ENCODE measurements at regions not wholly inside any gene's neighbourhood (a gene's known extent, or its start where the extent isn't known, plus 50 kb on each side); places are given as distances from the start of the nearest gene placed in this dataset.
"Not testable (repeated sequence)": the region's sequence is repeated elsewhere in the genome, so short reads cannot be mapped to it uniquely, and the experiment has no call there.

DNA sequence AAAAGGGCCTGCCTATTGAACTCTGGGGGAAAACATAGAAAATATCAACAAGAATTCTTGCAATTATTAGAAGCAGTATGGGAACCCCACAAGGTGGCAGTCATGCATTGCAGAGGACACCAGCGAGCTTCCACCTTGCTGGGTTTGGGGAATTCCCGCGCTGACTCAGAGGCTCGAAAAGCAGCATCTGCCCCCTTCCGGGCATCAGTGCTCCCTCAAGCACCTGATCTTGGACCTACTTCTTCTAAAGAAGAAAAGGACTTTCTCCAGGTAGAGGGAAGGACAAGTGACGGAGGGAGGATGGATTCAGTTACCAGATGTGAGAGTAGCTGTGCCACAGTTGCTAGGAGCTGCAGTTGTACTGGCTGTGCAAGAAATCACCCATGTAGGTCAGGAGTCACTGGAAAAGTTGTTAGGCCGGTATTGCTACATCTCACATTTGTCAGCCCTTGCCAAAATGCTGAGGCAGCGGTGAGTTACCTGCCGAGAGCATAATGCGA, 415.7 kb downstream of the DIRAS2 start:
- intact Hi-C loops (cut with DNase I; ENCODE audit: low total_unique reads); H3K4me3 ChIP-seq; H3K4me1 ChIP-seq; H3K27ac ChIP-seq; H3K36me3 ChIP-seq (ENCODE audit: low read depth, missing control alignments); H3K27me3 ChIP-seq; H3K9me3 ChIP-seq: not testable (repeated sequence)
- peak; percentile 67 for DNase-seq
- 40 to 53% methylated on average over 10 of the region's 10 CpGs for WGBS, 2 donors
- TF ChIP-seq, protein P1, sequence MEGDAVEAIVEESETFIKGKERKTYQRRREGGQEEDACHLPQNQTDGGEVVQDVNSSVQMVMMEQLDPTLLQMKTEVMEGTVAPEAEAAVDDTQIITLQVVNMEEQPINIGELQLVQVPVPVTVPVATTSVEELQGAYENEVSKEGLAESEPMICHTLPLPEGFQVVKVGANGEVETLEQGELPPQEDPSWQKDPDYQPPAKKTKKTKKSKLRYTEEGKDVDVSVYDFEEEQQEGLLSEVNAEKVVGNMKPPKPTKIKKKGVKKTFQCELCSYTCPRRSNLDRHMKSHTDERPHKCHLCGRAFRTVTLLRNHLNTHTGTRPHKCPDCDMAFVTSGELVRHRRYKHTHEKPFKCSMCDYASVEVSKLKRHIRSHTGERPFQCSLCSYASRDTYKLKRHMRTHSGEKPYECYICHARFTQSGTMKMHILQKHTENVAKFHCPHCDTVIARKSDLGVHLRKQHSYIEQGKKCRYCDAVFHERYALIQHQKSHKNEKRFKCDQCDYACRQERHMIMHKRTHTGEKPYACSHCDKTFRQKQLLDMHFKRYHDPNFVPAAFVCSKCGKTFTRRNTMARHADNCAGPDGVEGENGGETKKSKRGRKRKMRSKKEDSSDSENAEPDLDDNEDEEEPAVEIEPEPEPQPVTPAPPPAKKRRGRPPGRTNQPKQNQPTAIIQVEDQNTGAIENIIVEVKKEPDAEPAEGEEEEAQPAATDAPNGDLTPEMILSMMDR (IDR thresholded peaks at IDR 0.05) = peak; percentile 51 to 72 (median 54)

DNA sequence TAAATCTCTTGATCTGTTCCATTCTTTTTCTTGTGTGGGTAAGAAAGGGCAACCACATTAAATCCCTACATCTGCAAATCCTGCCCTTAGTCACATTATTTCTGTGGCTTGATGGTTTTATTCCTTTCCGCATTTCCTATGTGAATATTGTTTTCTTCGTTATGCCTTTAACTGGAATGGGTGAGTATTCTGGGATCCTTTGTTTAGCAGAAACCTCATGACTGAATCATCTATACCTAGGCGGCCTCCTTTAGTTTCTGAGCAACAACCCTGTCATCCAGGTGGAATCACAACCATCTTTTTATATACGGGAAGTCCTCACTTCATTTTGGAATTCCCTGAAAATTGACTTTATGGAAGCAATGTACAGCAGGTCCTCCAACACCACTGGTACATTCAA, 409.5 kb downstream of the DIRAS2 start:
- 90 to 92% methylated on average over 4 of the region's 4 CpGs for WGBS, 2 donors
- H3K4me3 ChIP-seq; H3K27ac ChIP-seq; H3K36me3 ChIP-seq (ENCODE audit: low read depth, missing control alignments); intact Hi-C loops (cut with DNase I; ENCODE audit: low total_unique reads); H3K27me3 ChIP-seq; DNase-seq; H3K4me1 ChIP-seq; H3K9me3 ChIP-seq: not testable (repeated sequence)

DNA sequence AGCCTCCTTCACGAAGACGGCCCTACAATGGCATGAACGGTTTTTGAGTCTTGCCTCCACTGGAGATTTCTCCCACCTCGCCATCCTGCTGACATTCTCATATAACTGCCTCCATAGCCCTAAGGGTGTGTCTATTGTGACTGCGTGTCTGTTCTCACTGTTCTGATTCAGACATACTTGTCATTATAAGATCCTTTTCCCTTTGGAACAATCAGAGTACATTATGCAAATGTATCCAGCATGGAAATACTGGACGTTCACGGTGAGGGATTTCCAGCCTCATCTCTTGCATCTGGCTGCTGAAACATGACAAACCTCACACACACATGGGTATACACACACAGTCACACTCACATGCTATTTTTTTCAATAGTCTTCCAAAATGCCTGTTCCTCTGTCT, 402.1 kb downstream of the DIRAS2 start:
- WGBS, 2 donors = 81% methylated on average over 7 of the region's 7 CpGs
- TF ChIP-seq POLR2A (IDR thresholded peaks at IDR 0.05) = no peak
- TF ChIP-seq, protein P1 (IDR thresholded peaks at IDR 0.05) = no peak
- DNase-seq = no peak
- H3K36me3 ChIP-seq (ENCODE audit: low read depth, missing control alignments) = no peaks in the 10 kb centered on the region
- H3K4me1 ChIP-seq = no peaks in the 10 kb centered on the region
- H3K9me3 ChIP-seq = no peaks in the 10 kb centered on the region
- no peak overlapping the region for H3K4me3 ChIP-seq
- intact Hi-C loops (cut with DNase I; ENCODE audit: low total_unique reads) = no loop called here
- H3K27me3 ChIP-seq = no peaks in the 10 kb centered on the region
- H3K27ac ChIP-seq = no peak overlapping the region

DNA sequence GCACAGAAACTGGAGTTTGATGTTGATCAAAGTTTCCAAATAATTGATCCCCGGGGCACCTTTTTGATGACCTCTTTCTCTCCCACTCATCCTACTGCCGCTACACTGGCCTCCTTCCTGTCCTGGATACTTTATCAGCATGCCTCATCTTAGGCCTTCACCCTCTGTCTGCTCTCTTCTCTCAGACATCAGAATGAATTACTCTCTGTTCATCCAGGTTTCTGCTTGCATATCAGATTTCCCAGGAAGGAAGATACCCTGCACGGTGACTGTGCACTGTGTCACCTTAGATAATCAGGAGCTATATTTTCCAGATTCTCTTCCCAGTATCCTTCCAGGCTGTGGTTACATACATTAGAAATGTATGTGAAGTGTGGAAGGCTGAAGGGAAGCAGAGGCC, 397.0 kb downstream of the DIRAS2 start:
- intact Hi-C loops (cut with DNase I; ENCODE audit: low total_unique reads) = no loop called here
- no peaks in the 10 kb centered on the region for H3K4me1 ChIP-seq
- 44 to 67% methylated on average over 3 of the region's 3 CpGs for WGBS, 2 donors

DNA sequence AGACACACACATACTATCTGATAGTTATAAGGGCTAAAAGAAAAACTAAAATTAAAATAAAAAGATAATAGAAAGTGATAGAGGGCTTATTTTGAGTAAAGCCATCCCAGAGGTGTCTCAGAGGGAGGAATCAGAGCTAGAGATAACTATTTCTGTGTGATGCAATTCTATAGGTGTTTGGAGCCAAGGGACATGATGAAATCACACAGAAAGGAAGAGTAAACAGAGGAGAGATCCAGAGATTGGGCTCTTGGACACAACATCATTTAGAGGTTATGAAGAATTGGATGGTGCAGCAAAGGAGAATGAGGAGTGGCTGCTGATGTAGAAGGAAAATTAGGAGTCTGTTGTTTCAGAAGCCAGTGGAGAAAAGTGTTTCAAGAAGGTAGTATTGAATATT, 393.5 kb downstream of the DIRAS2 start:
- no peak for DNase-seq
- Histone ChIP-seq H3K4me1 (no peaks in the 10 kb centered on the region), H3K36me3 (ENCODE audit: low read depth, missing control alignments) (no peaks in the 10 kb centered on the region), H3K27me3 (no peaks in the 10 kb centered on the region), H3K9me3 (no peaks in the 10 kb centered on the region), H3K27ac (no peak overlapping the region), H3K4me3 (no peak overlapping the region)
- no peak for TF ChIP-seq POLR2A (IDR thresholded peaks at IDR 0.05)
- TF ChIP-seq, protein P1 (IDR thresholded peaks at IDR 0.05) = no peak
- intact Hi-C loops (cut with DNase I; ENCODE audit: low total_unique reads) = no loop called here

More for the DNA sequence above, 397.0 kb downstream of the DIRAS2 start:
- no peaks in the 10 kb centered on the region for H3K27me3 ChIP-seq
- no peak overlapping the region for H3K4me3 ChIP-seq
- H3K9me3 ChIP-seq = no peaks in the 10 kb centered on the region
- H3K27ac ChIP-seq = no peak overlapping the region
- no peaks in the 10 kb centered on the region for H3K36me3 ChIP-seq (ENCODE audit: low read depth, missing control alignments)
- no peak for TF ChIP-seq POLR2A (IDR thresholded peaks at IDR 0.05)
- TF ChIP-seq, protein P1 (IDR thresholded peaks at IDR 0.05) = no peak
- no peak for DNase-seq

Data from testis (tissue), 2 donors.